ENCODE measurements at regions not wholly inside any gene's neighbourhood (a gene's known extent, or its start where the extent isn't known, plus 50 kb on each side); places are given as distances from the start of the nearest gene placed in this dataset.

DNA sequence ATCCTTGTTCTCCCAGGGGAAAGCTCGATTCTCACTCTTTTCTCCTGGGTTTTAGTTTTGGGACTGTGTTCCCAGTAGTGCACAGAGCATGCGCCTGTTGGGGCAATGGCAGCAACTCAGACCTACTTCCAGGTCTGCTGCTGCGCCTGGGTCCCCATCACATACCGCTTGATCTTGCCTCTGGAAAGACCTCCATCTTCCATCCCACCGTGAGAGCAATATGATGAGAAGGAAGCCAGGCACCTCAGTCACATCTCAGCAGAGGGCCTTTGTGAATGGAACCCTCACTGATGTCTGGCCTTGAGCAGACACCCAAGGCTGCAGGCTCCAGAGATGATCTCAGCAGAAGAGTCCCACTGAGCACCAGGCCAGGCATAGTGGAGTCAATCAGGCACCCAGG, 176.8 kb upstream of the ZNF507 start:
- TF ChIP-seq, protein P1, sequence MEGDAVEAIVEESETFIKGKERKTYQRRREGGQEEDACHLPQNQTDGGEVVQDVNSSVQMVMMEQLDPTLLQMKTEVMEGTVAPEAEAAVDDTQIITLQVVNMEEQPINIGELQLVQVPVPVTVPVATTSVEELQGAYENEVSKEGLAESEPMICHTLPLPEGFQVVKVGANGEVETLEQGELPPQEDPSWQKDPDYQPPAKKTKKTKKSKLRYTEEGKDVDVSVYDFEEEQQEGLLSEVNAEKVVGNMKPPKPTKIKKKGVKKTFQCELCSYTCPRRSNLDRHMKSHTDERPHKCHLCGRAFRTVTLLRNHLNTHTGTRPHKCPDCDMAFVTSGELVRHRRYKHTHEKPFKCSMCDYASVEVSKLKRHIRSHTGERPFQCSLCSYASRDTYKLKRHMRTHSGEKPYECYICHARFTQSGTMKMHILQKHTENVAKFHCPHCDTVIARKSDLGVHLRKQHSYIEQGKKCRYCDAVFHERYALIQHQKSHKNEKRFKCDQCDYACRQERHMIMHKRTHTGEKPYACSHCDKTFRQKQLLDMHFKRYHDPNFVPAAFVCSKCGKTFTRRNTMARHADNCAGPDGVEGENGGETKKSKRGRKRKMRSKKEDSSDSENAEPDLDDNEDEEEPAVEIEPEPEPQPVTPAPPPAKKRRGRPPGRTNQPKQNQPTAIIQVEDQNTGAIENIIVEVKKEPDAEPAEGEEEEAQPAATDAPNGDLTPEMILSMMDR (IDR thresholded peaks at IDR 0.05; ENCODE audit: low read depth, low read length) = no peak
- H3K4me3 ChIP-seq (ENCODE audit: low read depth, low read length) = no peak overlapping the region

DNA sequence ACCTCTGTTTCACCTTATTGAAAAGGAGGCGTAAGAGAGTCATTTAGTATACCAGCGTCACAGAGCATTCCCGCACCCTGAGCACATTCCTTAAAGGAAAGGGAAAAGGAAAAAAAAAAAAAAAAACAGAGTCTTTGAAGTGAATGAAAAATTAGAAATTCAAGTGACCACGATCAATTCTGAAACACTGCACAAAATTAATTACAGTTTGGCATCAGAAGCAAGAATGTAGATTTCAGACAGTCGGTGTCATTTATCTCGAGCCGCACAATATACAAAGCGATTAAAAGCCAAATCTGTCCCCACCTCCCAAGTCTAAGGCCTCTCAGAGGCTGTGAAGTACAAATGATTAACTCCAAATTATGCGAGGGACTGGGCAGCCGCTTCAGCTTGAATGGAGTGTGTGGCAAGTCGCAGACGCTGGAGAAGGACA, 173.7 kb upstream of the ZNF507 start:
- no peak overlapping the region for H3K4me3 ChIP-seq (ENCODE audit: low read depth, low read length)
- TF ChIP-seq, protein P1 (IDR thresholded peaks at IDR 0.05; ENCODE audit: low read depth, low read length) = no peak

DNA sequence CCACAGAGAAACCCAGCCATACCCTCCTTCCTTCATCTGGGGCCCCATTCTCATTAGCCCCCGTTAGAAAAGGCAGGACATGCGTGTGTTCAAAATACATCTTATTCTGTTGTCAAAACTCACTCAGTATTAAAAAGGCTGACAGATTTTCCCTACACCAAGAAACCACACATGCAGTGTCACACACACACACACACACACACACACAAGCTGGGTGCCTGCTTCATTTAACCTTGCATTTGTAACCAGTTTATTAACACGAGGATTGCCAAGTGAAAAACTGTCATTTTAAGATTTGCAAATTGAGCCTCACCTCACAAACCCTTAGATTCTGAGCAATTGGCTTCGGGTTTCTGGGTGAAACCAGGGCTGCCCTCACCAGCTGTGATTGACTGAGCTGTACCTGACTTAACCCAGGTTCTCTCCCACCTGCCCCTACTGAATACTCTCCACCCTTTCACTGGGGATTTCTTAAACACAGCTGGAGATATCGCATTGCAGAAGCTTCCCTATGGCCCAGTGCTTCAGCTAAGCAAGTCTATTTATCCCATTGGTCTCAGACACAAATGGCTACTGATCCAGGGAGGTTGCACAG, 172.7 kb upstream of the ZNF507 start:
- TF ChIP-seq, protein P1 (IDR thresholded peaks at IDR 0.05; ENCODE audit: low read depth, low read length) = no peak
- no peak overlapping the region for H3K4me3 ChIP-seq (ENCODE audit: low read depth, low read length)

DNA sequence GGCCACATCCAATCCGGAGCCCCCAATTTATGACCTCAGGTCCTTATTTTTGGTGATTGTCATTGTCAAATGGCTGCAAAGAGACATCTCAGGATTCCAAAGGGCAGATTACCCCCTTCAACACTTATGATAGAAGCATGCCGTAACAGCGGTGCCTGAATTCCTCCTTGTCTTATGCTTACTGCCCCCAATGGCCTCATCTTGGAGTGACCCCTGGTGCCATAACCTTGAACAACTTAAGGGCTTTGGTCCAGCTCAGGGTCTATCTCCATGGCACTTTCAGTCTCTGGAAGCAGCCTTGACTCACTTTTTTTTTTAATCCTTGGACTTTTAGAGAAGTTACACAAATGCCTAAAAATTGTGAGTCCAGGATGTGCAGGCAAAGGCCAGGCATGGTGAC, 171.6 kb upstream of the ZNF507 start:
- TF ChIP-seq, protein P1 (IDR thresholded peaks at IDR 0.05; ENCODE audit: low read depth, low read length) = no peak

DNA sequence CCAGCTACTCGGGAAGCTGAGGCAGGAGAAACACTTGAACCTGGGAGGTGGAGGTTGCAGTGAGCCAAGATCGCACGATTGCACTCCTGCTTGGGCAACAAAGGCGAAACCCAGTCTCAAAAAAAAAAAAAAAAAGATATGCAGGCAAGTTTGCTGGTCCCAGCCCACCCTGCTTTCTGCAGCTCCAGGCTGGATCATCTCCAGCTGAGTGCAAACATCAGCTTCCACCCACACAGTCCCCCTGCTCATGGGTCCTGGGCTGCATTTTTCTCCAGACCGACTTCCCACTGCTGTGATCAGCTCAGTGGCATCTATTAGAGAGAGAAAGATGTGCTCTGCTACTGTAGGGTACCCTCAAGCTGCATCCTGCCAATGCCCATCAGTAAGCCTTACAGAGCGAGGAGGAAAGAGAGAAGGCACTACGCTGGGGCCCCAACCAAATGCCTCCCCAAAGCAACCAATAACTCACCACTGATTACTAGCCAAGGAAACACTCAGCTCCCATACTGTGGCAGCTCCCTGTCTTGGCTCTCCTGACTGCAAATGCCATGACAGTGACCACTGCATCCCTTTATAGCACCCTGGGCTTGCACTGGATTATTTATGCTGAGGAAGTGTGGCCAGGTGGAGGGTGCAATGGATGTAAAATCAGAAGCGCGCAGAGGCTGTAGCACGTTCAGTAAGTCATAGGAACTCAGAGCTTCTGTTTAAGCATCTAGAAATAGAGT, 170.9 kb upstream of the ZNF507 start:
- H3K4me3 ChIP-seq (ENCODE audit: low read depth, low read length) = no peak overlapping the region
- TF ChIP-seq, protein P1 (IDR thresholded peaks at IDR 0.05; ENCODE audit: low read depth, low read length) = no peak

More for the DNA sequence above, 171.6 kb upstream of the ZNF507 start:
- H3K4me3 ChIP-seq (ENCODE audit: low read depth, low read length) = no peak overlapping the region

DNA sequence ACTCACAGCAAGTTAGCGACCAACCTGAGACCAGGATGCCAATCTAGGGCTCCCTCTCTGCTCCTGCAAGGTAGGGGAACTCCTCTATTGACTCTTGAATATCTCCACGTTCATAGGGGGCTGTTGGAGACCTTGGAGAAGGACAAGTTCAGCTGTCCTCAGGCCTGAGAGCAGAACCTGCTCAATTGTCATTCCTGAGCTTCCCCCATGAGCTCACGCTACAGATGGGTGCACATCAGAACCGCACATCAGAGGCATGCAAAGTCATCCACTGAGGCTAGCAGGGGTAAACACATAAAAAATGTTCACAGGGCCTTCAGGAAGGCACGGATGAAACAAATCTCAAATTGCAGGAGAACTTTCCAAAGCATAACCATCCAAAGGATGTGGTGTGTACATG, 168.8 kb upstream of the ZNF507 start:
- TF ChIP-seq, protein P1 (IDR thresholded peaks at IDR 0.05; ENCODE audit: low read depth, low read length) = no peak
- H3K4me3 ChIP-seq (ENCODE audit: low read depth, low read length) = no peak overlapping the region

DNA sequence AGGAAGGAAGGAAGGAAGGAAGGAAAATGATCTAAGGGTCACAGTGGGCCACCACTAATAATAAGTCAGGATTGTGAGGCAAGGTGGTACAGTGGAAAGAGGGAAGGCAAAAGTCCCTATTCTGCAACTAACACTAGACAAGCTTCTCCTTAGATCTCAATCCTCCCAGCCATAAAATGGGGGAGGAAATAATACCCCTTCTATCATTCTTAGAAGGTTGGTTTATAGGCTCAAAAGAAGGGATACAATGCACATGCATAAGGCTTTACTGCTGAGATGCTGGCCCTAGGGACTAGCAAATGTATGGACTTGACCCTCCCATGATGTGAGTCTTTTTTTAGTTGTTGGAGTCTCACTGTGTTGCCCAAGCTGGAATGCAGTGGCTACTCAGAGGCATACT, 167.7 kb upstream of the ZNF507 start:
- no peak overlapping the region for H3K4me3 ChIP-seq (ENCODE audit: low read depth, low read length)
- TF ChIP-seq, protein P1 (IDR thresholded peaks at IDR 0.05; ENCODE audit: low read depth, low read length) = no peak

Data from WI38 (cell line).